Motor neuron (in vitro differentiated cells): ENCODE measurements at regions not wholly inside any gene's neighbourhood (a gene's known extent, or its start where the extent isn't known, plus 50 kb on each side); places are given as distances from the start of the nearest gene placed in this dataset.
"Not testable (repeated sequence)": the region's sequence is repeated elsewhere in the genome, so short reads cannot be mapped to it uniquely, and the experiment has no call there.

Experiments
- ATAC-seq, 8 experiments: fragments of 200-7000 bp; cut with Tn5 transposase; replicated peaks in 6 of 8; 2 replicates each; pipeline ENCODE4 v1.8.0; 2021; ENCODE audit warnings: mild to moderate bottlenecking in 8 of 8, moderate library complexity in 8 of 8
- H3K27ac ChIP-seq, 2 donors: fragments of 250-450 bp; sonication (Bioruptor Pico); 2 replicates each; pipeline ENCODE4 v1.9.0; 2021; ENCODE audit warnings: antibody characterized with exemption in 2 of 2, mild to moderate bottlenecking in 2 of 2, moderate library complexity in 1 of 2
- H3K4me1 ChIP-seq, 2 donors: fragments of 250-450 bp; sonication (Bioruptor Pico); replicated peaks in 1 of 2; 2 replicates each; pipeline ENCODE4 v1.6.1; 2021; ENCODE audit warnings: antibody characterized with exemption in 2 of 2, mild to moderate bottlenecking in 2 of 2, moderate library complexity in 1 of 2
- H3K4me3 ChIP-seq, 5 donors: fragments of 250-450 bp; sonication (Bioruptor Pico); 2 replicates each; pipeline ENCODE4 v1.9.0; 2021; ENCODE audit warnings: antibody characterized with exemption in 5 of 5, mild to moderate bottlenecking in 5 of 5, moderate library complexity in 4 of 5
- WGBS, 10 experiments: fragments of 450-650 bp; shearing (Covaris generic); methylation state at CpG; one replicate each; pipeline ENCODE4 v1.0.0; 2022; 5-methylcytosine and 5-hydroxymethylcytosine counted together
- in situ Hi-C, 9 experiments: fragments of 400-800 bp; cut with MboI; loops; one replicate each; pipeline ENCODE4 v1.15.0; 2021; ENCODE audit warnings: low sequenced_read_pairs in 9 of 9, low pct_unique_long_range_greater_than_20kb in 2 of 9; ENCODE audit not compliant: unreplicated experiment in 9 of 9

- H3K27ac ChIP-seq, H3K4me1 ChIP-seq, H3K4me3 ChIP-seq, in situ Hi-C loops, ATAC-seq: not testable (repeated sequence)
- 7 to 100% (median 78%) methylated on average over 1 to 8 of the region's 11 CpGs; no CpG with 5 or more reads in 1 of the 10 experiments for WGBS, 10 experiments
Observed at GRCh38 chr16:63760246-63760645, 1361.6 kb downstream of the CDH11 start.

GRCh38 chr16:63752347-63752746 lies 1369.5 kb downstream of the CDH11 start:
- H3K4me3 ChIP-seq = no peak overlapping the region
- H3K27ac ChIP-seq = no peak overlapping the region
- in situ Hi-C loops = no loop called here
- no peaks in the 10 kb centered on the region for H3K4me1 ChIP-seq
- no peak for ATAC-seq

GRCh38 chr16:63749276-63749675 lies 1372.6 kb downstream of the CDH11 start:
- Histone ChIP-seq H3K27ac (no peak overlapping the region), H3K4me3 (no peak overlapping the region), H3K4me1 (no peaks in the 10 kb centered on the region)
- in situ Hi-C loops = no loop called here
- no peak for ATAC-seq

- ATAC-seq = no peak
- in situ Hi-C loops = no loop called here
- 38 to 100% (median 89%) methylated on average over 2 to 4 of the region's 4 CpGs for WGBS, 10 experiments
- Histone ChIP-seq H3K27ac (no peak overlapping the region), H3K4me1 (no peaks in the 10 kb centered on the region), H3K4me3 (no peak overlapping the region)
Observed at GRCh38 chr16:63745456-63745855, 1376.4 kb downstream of the CDH11 start.

DNA sequence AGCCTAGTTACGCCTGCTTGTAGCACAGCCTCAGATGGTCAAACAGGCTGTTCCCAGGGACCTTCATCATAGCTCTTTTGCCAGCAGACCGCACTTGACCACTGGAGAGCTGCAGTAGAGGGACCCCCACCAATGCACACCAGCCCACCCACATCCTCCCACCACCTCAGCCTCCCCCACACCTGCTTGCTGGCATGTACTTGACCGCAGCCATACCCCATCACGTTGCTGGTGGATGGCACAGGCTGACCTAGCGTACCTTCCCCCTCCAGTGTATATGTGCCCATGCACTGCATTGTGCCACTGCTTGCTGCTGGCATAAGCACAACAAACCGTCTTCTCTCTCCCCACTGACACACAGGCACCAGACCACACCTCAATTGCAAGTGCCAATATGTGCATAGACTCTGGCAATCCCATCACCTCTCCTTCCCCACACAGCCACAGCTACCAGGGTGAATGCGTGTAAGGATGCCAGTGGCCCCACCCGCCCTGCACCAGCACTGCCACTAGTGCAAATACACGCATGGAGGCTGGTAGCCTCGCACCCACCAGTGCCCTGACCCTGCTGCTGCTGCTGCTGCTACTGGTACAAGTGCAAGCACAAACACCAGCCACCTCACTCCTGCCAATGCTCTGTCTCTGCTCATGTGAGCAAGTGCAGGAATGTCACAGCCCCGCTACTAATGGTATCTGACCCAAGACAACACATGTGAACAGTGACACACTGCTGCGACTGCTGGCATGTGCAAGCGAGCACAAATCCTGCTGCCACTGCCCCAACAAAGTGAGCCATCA lies 1377.6 kb downstream of the CDH11 start:
- in situ Hi-C loops = no loop called here
- no peak for ATAC-seq
- no peak overlapping the region for H3K4me3 ChIP-seq
- H3K4me1 ChIP-seq = no peaks in the 10 kb centered on the region
- no peak overlapping the region for H3K27ac ChIP-seq
- WGBS, 10 experiments = 50 to 100% (median 67%) methylated on average over 1 to 3 of the region's 13 CpGs; no CpG with 5 or more reads in 5 of the 10 experiments

GRCh38 chr16:63742150-63742549 lies 1379.7 kb downstream of the CDH11 start:
- Histone ChIP-seq H3K4me1 (no peaks in the 10 kb centered on the region), H3K4me3 (no peak overlapping the region), H3K27ac (no peak overlapping the region)
- ATAC-seq = no peak
- in situ Hi-C loops = no loop called here

GRCh38 chr16:63737633-63738032 lies 1384.2 kb downstream of the CDH11 start:
- Histone ChIP-seq H3K4me1 (no peaks in the 10 kb centered on the region), H3K27ac (no peak overlapping the region), H3K4me3 (no peak overlapping the region)
- in situ Hi-C loops = no loop called here
- ATAC-seq = no peak

DNA sequence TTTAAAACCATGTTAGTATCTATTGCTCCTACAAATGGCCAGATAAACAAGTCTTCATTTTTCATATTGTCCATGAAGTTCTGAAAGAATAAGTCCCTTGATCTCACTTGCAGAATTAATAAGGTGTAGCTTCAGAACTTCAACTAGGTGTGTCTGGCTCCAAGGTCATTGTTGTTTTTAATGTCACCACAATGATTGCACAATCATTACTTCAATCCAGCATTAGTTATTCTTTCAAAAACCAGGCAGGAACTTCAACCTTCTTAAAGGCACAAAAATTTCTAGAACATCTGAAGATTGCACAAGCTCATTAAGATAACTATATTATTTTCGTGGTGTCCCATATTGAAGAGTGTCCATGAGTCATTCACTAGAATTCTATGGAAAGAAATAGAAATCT lies 1386.4 kb downstream of the CDH11 start:
- WGBS, 10 experiments = 0 to 100% (median 83%) methylated on average over 1 of the region's 1 CpG; no CpG with 5 or more reads in 2 of the 10 experiments
- no peak for ATAC-seq
- in situ Hi-C loops = no loop called here
- no peak overlapping the region for H3K27ac ChIP-seq
- peaks cover 0 to 6% of the 10 kb centered on the region in 2 donors for H3K4me1 ChIP-seq
- H3K4me3 ChIP-seq = no peak overlapping the region

GRCh38 chr16:63720848-63721247 lies 1401.0 kb downstream of the CDH11 start:
- H3K4me3 ChIP-seq = no peak overlapping the region
- no peak overlapping the region for H3K27ac ChIP-seq
- in situ Hi-C loops = loop anchor here in 2 of 9 experiments (25.0 kb wide), 2 partner anchors 316 to 359 kb away; no protein-coding TSS in a partner anchor
- WGBS, 10 experiments = 0 to 100% (median 33%) methylated on average over 1 of the region's 1 CpG; no CpG with 5 or more reads in 3 of the 10 experiments
- peak in 3 of 8 experiments; percentile 16 to 49 (median 20) for ATAC-seq
- peaks cover 0 to 3% of the 10 kb centered on the region in 2 donors for H3K4me1 ChIP-seq

DNA sequence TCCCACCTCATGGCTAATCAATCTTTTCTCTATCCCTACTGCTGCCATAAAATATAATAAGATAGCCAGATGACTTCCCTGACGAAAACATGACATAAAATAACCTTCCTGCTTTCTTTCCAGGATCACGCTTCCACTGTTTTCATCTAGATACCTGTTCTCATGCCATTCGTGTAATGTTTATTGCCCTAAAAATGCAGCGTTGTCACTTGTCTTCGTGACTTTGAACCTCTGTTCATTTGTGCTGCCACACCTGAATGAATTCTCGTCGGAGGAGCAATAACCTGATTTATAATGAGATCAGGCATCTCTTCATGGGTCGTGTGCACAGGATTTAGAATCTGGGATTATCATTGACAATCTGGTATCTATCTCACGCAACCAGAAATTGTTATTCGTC lies 1401.9 kb downstream of the CDH11 start:
- in situ Hi-C loops = loop anchor here in 2 of 9 experiments (25.0 kb wide), 2 partner anchors 317 to 358 kb away; no protein-coding TSS in a partner anchor
- 39 to 88% (median 83%) methylated on average over 5 to 10 of the region's 10 CpGs for WGBS, 10 experiments

GRCh38 chr16:63717806-63718205 lies 1404.1 kb downstream of the CDH11 start:
- Histone ChIP-seq H3K4me1 (peaks cover 0 to 3% of the 10 kb centered on the region in 2 donors), H3K27ac (no peak overlapping the region), H3K4me3 (no peak overlapping the region)
- in situ Hi-C loops = loop anchor here in 2 of 9 experiments (25.0 kb wide), 2 partner anchors 319 to 356 kb away; no protein-coding TSS in a partner anchor
- no peak for ATAC-seq

More for the DNA sequence above, 1401.9 kb downstream of the CDH11 start:
- no peak for ATAC-seq
- peaks cover 0 to 3% of the 10 kb centered on the region in 2 donors for H3K4me1 ChIP-seq
- no peak overlapping the region for H3K27ac ChIP-seq
- no peak overlapping the region for H3K4me3 ChIP-seq

DNA sequence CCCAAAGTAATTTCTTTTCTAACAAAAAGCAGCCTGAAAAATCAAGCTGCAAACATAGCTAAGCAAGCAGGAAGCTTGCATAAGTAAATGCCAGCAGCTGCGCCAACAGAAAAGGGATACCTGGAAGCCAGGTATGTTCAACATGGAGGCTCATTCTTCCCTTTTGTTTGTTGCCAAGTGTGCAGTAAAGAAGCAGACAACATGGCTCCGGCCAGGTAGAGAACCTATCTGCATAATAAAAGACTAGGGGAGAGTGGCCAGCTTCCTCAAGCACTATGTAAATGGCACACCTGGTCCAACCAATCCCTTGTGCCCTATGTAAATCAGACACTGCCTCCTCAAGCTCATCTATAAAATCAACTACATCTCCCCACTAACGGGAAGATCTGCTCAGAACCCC lies 1407.0 kb downstream of the CDH11 start:
- Histone ChIP-seq H3K4me3 (no peak overlapping the region), H3K27ac (no peak overlapping the region), H3K4me1 (no peaks in the 10 kb centered on the region)
- in situ Hi-C loops = loop anchor here in 2 of 9 experiments (25.0 kb wide), 2 partner anchors 322 to 353 kb away; no protein-coding TSS in a partner anchor
- ATAC-seq = no peak
- 42 to 100% (median 80%) methylated on average over 1 to 3 of the region's 3 CpGs; no CpG with 5 or more reads in 4 of the 10 experiments for WGBS, 10 experiments

DNA sequence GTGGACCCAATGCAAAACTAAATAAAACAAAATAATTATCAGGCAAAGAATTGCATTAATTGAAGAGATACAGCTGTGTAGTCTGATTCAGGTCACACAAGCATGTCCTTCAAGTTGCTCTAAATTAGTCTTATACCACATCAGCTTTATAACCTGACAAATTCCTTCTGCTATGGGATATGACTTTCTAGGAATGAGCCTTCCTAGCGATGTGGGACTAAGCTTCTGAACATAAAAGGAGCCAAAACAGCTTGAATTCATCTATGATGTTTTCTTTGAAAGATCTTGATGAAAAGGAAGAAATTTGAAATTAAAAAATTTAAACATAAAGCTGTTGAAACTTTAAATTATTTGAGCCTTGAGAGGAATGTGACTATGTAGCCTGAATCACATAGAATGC lies 1409.1 kb downstream of the CDH11 start:
- Histone ChIP-seq H3K4me3 (no peak overlapping the region), H3K4me1 (no peaks in the 10 kb centered on the region), H3K27ac (no peak overlapping the region)
- WGBS, 10 experiments = 40 to 100% (median 82%) methylated on average over 1 of the region's 1 CpG; no CpG with 5 or more reads in 3 of the 10 experiments
- in situ Hi-C loops = loop anchor here in 2 of 9 experiments (25.0 kb wide), 2 partner anchors 325 to 350 kb away; no protein-coding TSS in a partner anchor
- no peak for ATAC-seq

GRCh38 chr16:63703612-63704011 lies 1418.3 kb downstream of the CDH11 start:
- 59 to 100% (median 91%) methylated on average over 1 to 13 of the region's 13 CpGs; no CpG with 5 or more reads in 2 of the 10 experiments for WGBS, 10 experiments
- H3K4me1 ChIP-seq = no peaks in the 10 kb centered on the region
- peak in 2 of 8 experiments; percentile 31 to 72 for ATAC-seq
- no peak overlapping the region for H3K27ac ChIP-seq
- H3K4me3 ChIP-seq = no peak overlapping the region
- in situ Hi-C loops = loop anchor here in 2 of 9 experiments (25.0 kb wide), 2 partner anchors 334 to 341 kb away; no protein-coding TSS in a partner anchor
